GM21576 (cell line): ENCODE measurements at regions not wholly inside any gene's neighbourhood (a gene's known extent, or its start where the extent isn't known, plus 50 kb on each side); places are given as distances from the start of the nearest gene placed in this dataset.

ENCODE experiments used
- ATAC-seq: cut with Tn5 transposase; IDR thresholded peaks from one replicate; pipeline ENCODE4 v1.9.1; 2021; ENCODE audit warnings: mild to moderate bottlenecking, moderate library complexity; ENCODE audit not compliant: unreplicated experiment

DNA sequence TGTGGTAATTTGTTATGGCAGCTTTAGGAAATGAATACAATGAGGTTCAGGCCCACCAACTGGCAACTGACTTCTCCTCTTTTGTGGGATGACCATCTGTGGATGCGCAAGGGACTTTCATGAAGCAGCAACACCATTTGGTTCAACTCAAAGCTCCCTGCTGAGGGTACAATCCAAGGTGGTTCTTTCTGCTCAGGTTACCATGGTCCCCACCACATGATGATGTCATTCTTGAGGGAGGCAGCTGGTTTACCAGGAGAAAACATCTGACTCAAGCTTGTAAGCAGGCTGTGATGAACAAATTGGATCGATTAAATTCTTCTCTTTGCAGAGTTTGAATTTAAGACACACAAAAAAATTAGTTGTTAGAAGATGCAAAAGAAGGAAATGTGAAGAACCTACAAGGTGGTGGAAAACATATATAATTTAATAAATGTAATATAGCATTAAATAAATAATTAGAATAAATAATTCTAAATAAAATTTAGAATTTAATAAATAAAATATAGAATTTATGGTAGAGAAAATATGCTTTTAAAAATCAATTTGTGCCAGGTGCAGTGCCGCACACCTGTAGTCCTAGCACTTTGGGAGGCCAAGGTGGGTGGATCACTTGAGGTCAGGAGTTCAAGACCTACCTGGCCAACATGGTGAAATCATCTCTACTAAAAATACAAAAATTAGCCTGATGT, 67.6 kb upstream of the ANKFN1 start:
- ATAC-seq = no peak

DNA sequence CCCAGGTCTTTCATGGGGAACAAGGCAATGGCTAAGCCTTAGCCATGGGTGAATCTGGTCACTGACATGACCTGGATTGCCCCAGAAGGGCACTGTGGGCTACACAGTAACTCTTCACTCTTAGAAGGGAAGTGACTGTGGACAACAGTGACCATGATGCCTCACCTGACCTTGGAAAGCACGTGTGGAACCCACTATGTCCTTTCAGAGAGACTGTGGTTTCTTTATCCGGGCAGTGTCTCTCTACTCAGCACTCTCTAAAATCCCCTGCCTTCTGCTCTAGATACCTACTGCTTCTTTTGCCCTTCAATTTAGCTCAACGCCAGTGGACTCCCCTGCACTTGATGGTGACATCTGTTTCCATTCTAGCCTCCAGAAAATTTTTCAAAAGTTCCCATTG, 66.1 kb upstream of the ANKFN1 start:
- ATAC-seq = no peak

DNA sequence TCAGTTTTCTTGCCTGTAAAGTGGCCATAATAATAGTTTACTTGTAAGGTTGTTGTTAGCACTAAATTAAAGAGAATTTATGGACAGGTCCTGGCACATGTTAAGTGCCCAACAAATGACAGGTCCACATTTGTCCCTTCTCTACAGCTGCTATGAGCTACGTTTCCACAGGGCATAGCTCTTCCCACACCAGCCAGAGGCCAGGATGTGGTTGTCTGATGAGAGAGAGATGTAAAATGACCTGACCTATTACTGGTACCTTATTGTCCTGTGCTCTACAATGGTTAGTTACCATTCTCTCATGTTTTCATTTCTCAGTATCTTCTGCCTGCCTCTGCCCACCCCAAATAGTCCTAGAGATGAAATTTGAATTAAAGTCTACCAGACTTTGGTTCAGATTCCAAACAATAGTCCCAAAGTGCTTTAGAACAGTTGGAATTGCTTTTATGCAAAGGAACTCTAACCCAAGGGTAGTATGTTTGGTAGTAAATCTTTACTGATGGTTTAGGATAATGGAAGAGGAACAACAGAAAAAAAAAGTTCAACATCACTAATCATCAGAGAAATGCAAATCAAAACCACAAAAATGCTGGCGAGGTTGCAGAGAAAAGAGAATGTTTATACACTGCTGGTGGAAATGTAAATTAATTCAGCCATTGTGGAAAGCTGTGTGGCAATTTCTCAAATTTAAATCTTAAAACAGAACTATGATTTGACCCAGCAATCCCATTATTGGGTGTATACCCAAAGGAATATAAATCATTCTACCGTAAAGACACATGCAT, 57.1 kb upstream of the ANKFN1 start:
- no peak for ATAC-seq

DNA sequence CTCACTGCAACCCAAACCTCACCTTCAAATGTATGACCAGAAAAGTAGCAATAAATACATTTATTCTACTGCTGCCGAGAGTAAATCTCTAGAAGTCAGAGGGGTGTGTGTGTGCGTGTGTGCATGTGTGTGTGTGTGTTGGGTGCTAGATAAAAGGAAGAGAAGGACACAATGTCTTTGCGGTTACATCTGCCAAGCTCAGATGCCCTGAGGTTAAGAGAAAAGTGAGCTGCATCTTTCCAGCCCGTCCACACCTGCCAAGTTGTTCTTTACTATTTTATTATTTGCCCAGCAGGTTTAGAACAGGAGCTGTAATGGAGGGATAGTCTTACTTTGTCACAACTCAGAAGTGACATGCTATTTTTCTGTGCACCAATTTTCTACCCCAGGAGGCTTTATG, 54.5 kb upstream of the ANKFN1 start:
- ATAC-seq = no peak

DNA sequence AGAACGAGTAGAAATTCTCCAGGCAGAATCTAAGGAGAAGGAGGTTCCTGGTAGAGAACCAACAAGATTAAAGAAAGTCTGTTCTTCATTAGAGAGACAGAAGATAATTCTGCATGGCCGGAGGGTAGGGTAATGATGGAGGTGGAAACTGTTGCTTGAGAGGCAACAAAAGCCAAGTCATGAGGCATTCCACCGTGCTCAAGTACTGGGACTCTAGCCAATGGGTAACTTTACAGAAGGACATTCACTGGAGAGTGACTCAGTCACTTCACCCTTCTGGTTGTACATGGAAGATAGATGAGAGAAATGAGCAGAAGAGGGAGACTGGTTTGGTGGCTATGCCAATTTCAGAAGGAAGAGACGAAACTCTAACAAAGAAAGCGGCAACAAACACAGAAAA, 53.6 kb upstream of the ANKFN1 start:
- ATAC-seq = no peak
